Urinary bladder (tissue), 3 donors: ENCODE measurements at regions not wholly inside any gene's neighbourhood (a gene's known extent, or its start where the extent isn't known, plus 50 kb on each side); places are given as distances from the start of the nearest gene placed in this dataset.
"Not testable (repeated sequence)": the region's sequence is repeated elsewhere in the genome, so short reads cannot be mapped to it uniquely, and the experiment has no call there.

Experiments used
- DNase-seq: peaks from one replicate; pipeline ENCODE4 v3.0.0-alpha.2; 2015; ENCODE audit errors: extremely low spot score
- H3K27ac ChIP-seq: one replicate; pipeline ENCODE4 v1.5.1; 2013; ENCODE audit warnings: low read depth, mild to moderate bottlenecking, moderate library complexity
- H3K36me3 ChIP-seq: one replicate; pipeline ENCODE4 v1.6.1; 2013; ENCODE audit warnings: mild to moderate bottlenecking, moderate library complexity; ENCODE audit not compliant: insufficient read depth
- H3K4me1 ChIP-seq: one replicate; pipeline ENCODE4 v1.6.1; 2013; ENCODE audit warnings: mild to moderate bottlenecking, moderate library complexity; ENCODE audit not compliant: insufficient read depth
- H3K4me3 ChIP-seq: one replicate; pipeline ENCODE4 v1.5.1; 2013; ENCODE audit warnings: low read depth, low read length
- WGBS: extraction: QIAGEN DNeasy Blood & Tissue Kit; methylation state at CpG from one replicate; pipeline ENCODE4 v1.1.7; 2013; 5-methylcytosine and 5-hydroxymethylcytosine counted together
- donor health status: healthy with polysubstance abuse.
- donor health status: healthy.

DNA sequence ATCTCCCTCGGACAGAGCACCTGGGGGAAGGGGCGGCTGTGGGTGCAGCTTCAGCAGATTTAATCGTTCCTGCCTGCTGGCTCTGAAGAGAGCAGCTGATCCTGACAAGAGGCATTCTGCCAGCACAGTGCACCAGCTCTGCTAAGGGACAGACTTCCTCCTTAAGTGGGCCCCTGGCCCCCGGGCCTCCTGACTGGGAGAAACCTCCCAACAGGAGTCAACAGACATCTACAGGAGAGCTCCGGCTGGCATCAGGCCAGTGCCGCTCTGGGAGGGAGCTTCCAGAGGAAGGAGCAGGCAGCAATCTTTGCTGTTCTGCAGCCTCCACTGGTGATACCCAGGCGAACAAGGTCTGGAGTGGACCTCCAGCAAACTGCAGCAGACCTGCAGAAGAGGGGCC is 84.9 kb upstream of the ATXN3L start:
- H3K36me3 ChIP-seq, H3K27ac ChIP-seq: not testable (repeated sequence)

DNA sequence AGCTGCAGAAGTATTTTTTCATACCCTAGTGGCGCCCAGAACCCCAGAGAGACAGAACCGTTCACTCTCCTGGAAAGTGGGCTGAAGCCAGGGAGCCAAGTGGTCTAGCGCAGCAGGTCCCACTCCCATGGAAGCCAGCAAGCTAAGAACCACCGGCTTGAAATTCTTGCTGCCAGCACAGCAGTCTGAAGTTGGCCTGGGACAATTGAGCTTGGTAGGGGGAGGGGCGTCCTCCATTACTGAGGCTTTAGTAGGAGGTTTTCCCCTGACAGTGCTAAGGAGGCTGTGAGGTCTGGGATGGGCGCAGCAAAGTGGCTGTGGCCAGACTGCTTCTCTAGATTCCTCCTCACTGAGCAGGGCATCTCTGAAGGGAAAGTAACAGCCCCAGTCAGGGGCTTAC is 84.5 kb upstream of the ATXN3L start:
- no peaks in the 10 kb centered on the region for H3K4me1 ChIP-seq
- H3K4me3 ChIP-seq = no peak overlapping the region
- DNase-seq = no peak
- WGBS = 81% methylated on average over 6 of the region's 6 CpGs
- no peak overlapping the region for H3K27ac ChIP-seq
- H3K36me3 ChIP-seq = no peaks in the 10 kb centered on the region

More for the DNA sequence above, 84.9 kb upstream of the ATXN3L start:
- WGBS = 43% methylated on average over 7 of the region's 7 CpGs
- not testable (repeated sequence) for DNase-seq, H3K4me3 ChIP-seq, H3K4me1 ChIP-seq

DNA sequence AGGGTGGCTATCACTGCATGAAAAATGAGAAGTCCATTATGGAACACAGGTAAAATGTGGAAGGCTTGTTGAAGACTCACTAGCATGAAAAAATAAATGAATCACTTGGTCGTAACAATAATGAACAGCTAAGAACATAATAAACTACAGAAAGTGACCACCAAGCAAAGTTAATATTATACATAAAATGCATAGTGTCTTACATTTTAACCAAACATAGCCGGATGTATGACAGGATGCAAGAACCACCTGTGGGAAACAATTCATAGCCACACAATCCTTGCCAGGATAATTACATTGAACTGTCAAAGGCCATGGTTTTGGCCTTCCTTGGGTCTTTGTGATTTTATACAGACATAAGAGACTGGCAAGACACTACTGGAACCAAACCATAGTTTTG is 81.9 kb upstream of the ATXN3L start:
- no peak overlapping the region for H3K27ac ChIP-seq
- WGBS = 86% methylated on average over 2 of the region's 2 CpGs
- no peak for DNase-seq
- H3K4me1 ChIP-seq = no peaks in the 10 kb centered on the region
- H3K4me3 ChIP-seq = no peak overlapping the region
- no peaks in the 10 kb centered on the region for H3K36me3 ChIP-seq

DNA sequence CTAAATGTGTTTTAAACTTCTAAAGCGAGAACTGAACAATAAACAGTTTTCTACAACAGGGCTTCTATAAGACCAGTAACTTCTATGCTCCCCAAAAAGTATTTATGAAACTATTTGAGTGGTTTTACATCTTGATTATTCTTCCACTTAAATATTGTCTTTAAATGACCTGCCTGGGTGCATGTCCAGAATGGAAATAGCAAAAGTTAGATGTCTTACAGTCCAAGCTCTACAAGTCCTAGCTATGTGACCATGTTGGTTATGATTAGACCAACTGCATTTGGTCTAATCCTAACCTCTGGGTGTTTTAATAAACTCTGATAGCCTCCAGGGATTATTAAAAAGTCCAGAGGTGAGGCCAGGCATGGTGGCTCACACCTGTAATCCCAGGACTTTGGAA is 79.0 kb upstream of the ATXN3L start:
- Histone ChIP-seq H3K27ac (no peak overlapping the region), H3K4me1 (no peaks in the 10 kb centered on the region), H3K4me3 (no peak overlapping the region), H3K36me3 (no peaks in the 10 kb centered on the region)
- 52% methylated on average over 1 of the region's 1 CpG for WGBS
- no peak for DNase-seq

DNA sequence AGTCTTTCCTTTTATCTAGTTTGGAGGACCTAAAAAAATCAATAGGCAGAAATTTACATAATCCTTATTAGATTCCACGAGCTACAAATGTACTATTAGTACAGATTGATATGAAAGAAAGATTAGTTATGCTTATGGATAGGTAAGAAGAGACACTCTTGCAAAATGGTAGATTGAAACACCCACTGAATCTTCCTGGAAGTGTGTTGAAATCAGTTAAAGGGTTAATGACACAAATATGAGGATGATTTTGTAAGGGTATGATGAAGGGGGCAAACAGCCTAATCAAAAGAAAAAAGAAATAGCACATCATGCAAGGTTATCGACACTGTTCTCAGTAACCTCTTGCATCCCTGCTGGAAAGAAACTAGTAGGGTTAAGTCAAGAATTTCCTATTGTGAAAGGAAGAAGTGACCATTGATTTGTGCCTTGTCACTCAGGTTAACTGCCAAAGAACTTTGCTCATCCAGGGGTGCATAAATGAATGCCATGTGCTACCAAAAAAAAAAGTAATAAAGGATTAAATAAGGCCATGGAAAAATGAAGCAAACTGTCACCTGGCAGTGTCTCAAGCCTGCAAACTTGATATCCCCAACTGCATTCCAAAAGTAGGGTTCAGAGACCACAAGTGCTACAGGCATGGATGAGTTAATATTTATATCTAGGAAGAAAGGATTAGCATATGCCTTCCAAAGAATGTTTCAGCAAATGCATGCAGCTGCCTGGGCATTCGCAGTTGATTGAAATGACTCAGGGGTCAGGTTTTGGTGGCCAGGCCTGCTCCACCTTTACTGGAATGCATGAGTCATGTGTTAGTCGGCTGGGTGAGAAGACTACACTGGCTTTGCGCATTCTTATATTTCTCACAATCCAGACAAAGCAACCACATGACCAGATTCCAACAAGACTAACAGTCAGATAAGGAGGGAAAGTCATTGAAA is 78.3 kb upstream of the ATXN3L start:
- Histone ChIP-seq H3K27ac (no peak overlapping the region), H3K4me3 (no peak overlapping the region), H3K36me3 (no peaks in the 10 kb centered on the region), H3K4me1 (no peaks in the 10 kb centered on the region)
- WGBS = 41% methylated on average over 5 of the region's 5 CpGs
- no peak for DNase-seq

DNA sequence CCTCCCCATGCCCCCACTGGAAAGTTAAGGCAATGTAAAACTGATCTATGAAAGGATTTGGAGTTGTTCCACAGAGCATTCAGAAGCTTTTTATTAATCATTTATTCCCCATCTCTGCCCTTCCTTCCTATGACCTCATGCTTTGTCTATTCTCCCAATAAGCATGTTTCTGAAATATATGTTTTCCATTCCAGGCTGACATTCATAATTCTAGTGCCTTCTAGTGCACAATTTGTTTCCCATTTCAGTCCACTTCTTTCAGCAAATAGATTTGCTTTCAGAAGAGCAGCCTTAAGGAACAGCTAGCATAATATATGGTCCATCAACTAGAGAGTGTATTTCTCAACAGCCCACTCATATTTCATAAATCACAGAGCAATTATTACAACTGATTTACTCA is 77.1 kb upstream of the ATXN3L start:
- Histone ChIP-seq H3K27ac (no peak overlapping the region), H3K4me3 (no peak overlapping the region), H3K4me1 (no peaks in the 10 kb centered on the region), H3K36me3 (no peaks in the 10 kb centered on the region)
- no peak for DNase-seq

DNA sequence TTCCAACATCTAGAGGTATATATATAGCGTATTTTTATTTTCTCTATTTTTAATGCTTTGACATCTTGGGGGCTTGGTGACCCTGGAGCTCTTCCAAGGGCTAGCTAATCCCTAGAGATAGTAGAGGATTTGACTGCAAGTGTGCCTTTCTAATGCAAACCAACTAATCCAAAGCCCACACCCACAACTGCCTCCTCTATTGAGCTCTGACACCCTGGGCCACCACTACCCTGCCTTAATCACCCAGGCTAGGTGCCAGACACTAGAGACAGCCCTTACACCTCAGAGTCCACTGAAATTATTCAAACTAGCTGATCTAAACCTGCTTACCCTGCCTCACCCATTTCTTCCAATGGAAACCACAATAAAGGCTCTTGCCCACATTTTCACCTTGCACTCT is 69.6 kb upstream of the ATXN3L start:
- Histone ChIP-seq H3K27ac (no peak overlapping the region), H3K36me3 (no peaks in the 10 kb centered on the region), H3K4me1 (no peaks in the 10 kb centered on the region), H3K4me3 (no peak overlapping the region)
- 90% methylated on average over 1 of the region's 1 CpG for WGBS
- DNase-seq = no peak

DNA sequence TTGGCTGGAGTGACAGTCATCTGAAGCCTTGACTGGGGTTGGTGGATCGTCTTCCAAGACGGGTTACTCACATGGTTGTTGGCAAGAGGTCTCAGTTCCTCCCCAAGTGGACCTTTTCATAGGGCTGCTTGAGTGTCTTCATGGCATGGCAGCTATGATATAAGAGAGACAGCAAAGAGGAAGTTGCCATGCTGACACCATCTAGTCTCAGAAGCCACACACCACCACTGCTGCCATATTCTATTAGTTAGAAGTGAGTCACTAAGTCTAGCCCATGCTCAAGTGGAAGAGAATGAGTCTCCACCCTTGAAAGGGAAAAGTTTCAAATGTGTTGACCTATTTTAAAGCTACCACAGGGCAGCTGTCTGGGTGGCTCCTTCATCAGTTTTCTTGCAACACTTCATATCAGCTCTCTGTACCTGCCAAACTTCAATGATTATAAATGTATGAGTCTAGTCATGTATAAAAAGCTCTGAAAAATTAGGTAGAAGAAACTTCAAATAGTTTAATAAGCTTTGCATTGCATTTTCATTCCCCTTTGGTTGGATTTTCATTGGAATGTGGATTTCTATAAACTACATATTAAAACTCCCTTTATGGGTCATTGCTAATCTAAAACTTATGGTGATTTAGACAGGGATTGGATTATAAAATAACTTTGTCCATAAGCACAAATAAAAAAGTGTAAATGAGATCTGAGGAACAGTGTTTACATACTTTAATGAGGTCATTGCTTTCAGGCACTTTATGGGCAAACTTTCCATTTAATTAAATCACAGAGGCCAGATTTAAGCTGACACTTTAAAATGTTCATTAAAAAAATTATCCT is 68.0 kb upstream of the ATXN3L start:
- no peaks in the 10 kb centered on the region for H3K36me3 ChIP-seq
- no peaks in the 10 kb centered on the region for H3K4me1 ChIP-seq
- H3K27ac ChIP-seq = no peak overlapping the region
- no peak for DNase-seq
- H3K4me3 ChIP-seq = no peak overlapping the region
- 78% methylated on average over 2 of the region's 2 CpGs for WGBS

DNA sequence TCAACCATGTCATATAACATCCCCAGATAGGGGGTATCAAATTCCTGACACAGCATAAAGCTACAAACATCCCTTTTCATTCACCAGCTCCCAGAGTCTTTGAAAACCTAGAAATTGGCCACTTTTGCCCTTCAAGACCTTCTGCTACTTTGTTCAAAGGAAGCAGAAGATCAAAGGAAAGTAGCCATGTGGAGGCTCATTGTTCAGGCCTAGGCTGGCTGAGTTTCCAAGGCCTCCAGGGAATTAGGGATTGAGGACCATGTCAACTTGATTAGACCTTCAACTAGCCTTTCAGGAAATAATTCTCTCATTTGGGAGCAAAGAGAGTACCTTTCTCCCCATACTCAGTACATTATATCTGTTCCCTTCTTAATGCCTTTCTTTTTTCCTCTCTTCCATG is 66.8 kb upstream of the ATXN3L start:
- no peak for DNase-seq
- no peaks in the 10 kb centered on the region for H3K4me1 ChIP-seq
- no peak overlapping the region for H3K4me3 ChIP-seq
- no peak overlapping the region for H3K27ac ChIP-seq
- no peaks in the 10 kb centered on the region for H3K36me3 ChIP-seq

DNA sequence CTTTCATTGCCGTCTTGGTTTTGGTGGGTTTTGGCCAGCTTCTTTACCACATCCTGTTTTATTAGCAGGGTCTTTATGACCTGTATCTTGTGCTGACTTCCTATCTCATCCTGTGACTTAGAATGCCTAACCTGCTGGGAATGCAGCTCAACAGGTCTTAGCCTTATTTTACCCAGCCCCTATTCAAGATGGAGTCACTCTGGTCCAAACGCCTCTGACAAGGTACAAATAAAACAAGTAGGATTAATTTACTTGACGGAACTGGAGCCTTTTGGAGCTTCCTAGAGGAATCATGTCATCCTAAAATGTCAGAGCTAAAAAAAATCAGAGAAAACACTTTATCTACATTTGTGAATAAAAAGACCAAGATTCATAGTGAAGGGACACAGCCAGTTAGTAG is 66.2 kb upstream of the ATXN3L start:
- WGBS = 91% methylated on average over 3 of the region's 3 CpGs

DNA sequence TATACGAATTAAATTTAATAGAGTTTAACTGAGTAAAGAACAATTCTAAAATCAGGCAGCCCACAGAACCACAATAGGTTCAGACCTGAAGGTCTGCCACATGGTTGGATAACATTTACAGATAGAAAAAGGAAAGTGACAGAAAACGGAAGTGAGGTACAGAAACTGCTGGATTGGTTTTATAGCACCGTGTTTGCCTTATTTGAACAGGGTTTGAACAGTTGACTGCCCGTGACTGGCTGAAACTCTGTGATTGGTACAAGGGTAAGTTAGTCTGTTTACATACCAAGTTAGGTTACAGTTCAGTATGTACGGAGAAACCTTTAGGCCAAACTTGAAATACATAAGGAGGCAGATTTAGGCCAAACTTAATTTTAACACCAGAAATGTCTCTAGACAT is 64.1 kb upstream of the ATXN3L start:
- no peaks in the 10 kb centered on the region for H3K4me1 ChIP-seq
- no peak overlapping the region for H3K27ac ChIP-seq
- DNase-seq = no peak
- no peak overlapping the region for H3K4me3 ChIP-seq
- WGBS = 90% methylated on average over 5 of the region's 5 CpGs
- H3K36me3 ChIP-seq = no peaks in the 10 kb centered on the region

More for the DNA sequence above, 66.2 kb upstream of the ATXN3L start:
- no peak overlapping the region for H3K4me3 ChIP-seq
- no peak for DNase-seq
- H3K36me3 ChIP-seq = no peaks in the 10 kb centered on the region
- H3K4me1 ChIP-seq = no peaks in the 10 kb centered on the region
- H3K27ac ChIP-seq = no peak overlapping the region

DNA sequence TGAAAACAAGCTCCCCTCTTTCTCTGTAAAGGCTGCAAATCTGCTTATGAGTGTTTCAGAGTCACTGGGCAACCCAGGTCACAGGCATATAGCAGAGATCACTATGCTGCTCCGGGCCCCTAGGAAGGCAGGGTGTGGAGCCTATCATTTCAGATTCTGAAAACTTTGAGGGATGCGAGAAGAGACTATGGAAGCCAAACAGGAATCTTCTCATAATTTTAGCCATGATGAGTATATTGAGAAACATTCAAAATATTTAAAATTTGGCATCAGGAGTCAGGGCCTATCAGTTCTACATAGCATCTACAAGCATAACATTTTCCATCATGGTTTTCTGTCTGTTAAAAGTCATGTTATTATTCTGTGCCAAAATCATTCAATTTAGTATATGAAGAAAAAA is 61.7 kb upstream of the ATXN3L start:
- 64% methylated on average over 2 of the region's 2 CpGs for WGBS
- no peaks in the 10 kb centered on the region for H3K4me1 ChIP-seq
- no peak overlapping the region for H3K27ac ChIP-seq
- no peak overlapping the region for H3K4me3 ChIP-seq
- no peaks in the 10 kb centered on the region for H3K36me3 ChIP-seq
- DNase-seq = no peak

DNA sequence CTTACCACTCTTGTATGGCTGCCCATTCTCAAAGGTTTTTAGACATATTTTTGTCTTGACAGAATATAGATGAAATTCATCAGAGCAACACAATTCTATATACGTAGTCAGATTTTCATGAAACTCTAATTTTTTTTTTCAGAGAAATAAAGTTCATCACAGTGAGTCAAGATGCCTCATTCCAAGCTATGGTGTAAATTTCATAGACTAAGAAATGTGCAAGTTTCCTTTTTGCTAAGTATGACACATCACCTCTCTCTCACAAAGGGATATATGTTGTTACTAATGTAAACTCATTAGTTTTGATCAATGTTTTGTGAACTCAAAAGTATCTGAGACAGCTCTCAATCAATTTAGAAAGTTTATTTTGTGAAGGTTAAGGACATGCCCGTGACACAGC is 60.4 kb upstream of the ATXN3L start:
- H3K27ac ChIP-seq = no peak overlapping the region
- no peaks in the 10 kb centered on the region for H3K4me1 ChIP-seq
- 44% methylated on average over 2 of the region's 2 CpGs for WGBS
- H3K4me3 ChIP-seq = no peak overlapping the region
- no peaks in the 10 kb centered on the region for H3K36me3 ChIP-seq
- DNase-seq = no peak
